Activated CD4-positive, CD25-positive, alpha-beta regulatory T cell treated with anti-CD3 and anti-CD28 coated beads, Interleukin-2, amount 50 U/mL, for 72 hours (primary cell): ENCODE measurements at regions not wholly inside any gene's neighbourhood (a gene's known extent, or its start where the extent isn't known, plus 50 kb on each side); places are given as distances from the start of the nearest gene placed in this dataset.

Experiments used
- DNase-seq: peaks from one replicate; pipeline ENCODE4 v3.0.0; 2021

- no peak for DNase-seq
Measured at GRCh38 chr14:101027966-101028365, 124.4 kb upstream of the RTL1 start.

DNA sequence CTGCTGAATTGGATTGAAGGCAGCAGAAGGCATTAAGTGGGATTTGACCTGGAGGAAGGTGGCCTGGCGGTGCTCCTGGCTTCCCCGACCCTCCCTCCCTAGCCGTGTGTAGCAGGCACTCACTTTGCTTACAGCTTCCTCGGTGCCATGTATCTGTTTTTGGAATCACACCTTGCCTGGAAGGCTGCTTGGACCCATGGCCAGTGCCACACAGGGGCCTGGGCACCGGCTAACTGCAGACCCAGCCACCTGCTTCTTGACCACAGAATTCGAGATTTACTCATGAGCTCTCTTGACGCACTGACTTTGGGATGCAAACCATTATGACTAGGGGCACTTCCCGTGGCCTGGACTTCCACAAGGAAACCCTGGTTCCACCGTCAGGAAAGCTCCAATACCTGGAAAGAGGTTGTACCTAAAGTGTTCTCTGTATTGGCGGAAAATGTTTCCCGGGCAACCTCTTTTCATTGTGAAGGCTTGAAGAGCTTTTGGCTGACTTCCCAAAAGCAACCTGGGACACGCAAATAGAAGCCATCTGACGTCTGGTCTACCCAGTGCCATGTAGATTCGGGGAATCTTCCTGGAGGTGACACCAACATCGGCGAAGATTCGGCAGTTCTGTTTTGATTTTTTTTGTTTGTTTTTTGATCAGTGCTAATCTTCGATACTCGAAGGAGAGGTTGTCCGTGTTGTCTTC, 125.6 kb upstream of the RTL1 start:
- no peak for DNase-seq

- DNase-seq = no peak
Measured at GRCh38 chr14:101029668-101030290, 126.3 kb upstream of the RTL1 start.

DNA sequence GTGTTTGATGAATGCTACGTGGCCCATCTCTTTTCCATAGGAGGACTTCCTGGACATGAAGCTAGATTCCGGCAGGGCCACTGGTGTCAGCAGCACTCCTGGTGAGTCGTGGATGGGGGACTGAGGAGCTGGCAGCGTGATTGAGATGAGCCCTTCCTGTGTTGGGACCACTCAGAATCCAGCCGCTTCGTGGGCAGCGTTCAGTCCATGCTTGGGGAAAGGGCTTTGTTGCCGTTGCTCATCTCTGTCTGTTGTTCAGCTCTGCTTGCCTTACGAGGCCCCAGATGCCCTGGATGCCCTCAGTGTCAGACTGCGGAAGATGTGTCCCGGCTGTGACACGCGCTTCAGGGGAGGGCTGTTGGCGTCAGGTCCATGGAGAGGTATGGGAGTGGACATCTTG, 127.1 kb upstream of the RTL1 start:
- DNase-seq = no peak

GRCh38 chr14:101031186-101031585, 127.7 kb upstream of the RTL1 start:
- DNase-seq = no peak

DNA sequence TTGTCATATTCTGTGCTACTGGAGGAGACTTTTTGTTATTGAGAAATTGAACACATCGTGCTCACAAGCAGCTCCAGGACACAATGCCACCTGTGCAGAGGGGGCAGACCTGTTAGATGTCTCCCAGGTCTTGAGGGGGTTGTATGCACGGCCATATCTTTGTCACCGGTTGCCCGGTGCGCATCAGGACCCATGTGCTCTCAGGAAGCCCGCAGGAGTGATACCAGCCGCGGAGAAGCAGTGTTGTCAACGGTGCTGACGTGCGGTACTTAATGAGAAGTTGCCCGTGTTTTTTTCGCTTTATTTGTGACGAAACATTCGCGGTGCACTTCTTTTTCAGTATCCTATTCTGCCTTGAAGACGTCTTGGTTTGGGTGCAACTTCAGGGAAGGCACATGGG, 128.2 kb upstream of the RTL1 start:
- DNase-seq = no peak

DNA sequence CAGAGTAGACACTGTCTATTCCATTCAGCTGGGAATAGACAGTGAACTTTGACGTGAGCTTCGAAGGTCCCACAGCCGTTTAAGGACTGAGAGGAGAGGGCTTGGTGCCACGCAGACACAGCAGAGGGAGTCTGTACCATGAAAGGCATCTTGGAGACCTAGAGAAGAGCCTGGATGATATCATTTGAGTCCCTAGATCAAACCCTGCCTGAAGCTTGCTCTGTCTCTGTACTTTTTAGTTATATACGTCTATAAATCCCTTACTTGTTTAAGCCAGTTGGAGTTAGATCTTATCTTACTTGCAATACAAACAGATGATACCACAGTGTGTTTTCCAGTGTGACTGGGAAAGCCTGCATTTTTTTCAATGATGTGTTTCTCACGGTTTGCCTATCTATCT, 128.9 kb upstream of the RTL1 start:
- no peak for DNase-seq

- peak; percentile 11 for DNase-seq
Measured at GRCh38 chr14:101033006-101033405, 129.5 kb upstream of the RTL1 start.

DNA sequence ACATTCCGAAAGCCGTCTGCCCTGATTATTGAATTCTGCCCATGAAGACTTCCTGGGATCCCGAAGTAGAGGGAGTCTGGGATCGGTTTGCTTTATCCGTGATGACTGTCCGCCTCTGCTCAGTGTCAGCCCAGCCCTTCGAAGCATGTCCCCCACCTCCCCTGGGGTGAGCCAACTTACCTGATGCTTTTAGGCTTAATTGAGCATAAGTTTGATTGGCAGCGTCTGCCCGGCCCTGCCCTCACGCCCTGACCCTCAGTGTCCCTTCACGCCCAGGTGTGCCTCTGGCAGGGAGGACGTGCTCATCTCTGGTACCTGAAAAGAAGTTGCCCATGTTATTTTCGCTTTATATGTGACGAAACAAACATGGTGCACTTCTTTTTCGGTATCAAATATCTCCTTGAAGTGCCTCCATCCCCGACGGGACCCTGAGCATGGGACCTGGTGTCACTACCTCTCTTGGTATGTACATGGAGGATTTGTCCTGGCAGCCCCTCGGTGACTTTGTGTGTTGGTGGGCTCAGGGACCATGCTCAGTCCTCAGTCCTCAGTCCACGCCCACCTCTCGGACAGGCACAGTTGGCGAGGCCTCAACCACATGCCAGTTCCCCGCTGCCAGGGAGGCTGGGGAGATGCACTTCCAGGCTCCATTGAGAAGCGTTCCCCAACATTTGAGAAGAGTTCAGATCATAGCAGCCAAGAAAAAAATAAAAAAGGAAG, 130.1 kb upstream of the RTL1 start:
- DNase-seq = peak; percentile 3

DNA sequence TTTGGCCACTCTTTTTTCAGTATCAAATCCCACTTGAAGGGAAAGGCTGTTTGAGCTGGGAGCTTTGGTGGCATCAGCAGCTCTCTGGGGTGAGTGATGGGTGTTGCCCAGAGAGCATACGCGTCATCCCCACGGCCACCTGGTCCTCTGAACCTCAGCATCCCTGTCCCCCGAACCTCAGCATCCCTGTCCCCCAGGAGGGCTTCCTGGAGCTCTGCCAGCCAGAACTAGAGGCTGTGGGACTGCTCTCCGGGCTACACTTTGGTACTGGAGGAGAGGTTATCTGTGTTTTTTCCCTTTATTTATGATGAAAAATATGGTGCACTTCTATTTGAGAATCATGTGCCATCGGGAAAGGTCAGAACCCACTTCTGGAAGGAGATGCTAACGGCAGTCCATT, 131.5 kb upstream of the RTL1 start:
- DNase-seq = peak; percentile 4

GRCh38 chr14:101035466-101036225, 132.1 kb upstream of the RTL1 start:
- peak; percentile 9 for DNase-seq

DNA sequence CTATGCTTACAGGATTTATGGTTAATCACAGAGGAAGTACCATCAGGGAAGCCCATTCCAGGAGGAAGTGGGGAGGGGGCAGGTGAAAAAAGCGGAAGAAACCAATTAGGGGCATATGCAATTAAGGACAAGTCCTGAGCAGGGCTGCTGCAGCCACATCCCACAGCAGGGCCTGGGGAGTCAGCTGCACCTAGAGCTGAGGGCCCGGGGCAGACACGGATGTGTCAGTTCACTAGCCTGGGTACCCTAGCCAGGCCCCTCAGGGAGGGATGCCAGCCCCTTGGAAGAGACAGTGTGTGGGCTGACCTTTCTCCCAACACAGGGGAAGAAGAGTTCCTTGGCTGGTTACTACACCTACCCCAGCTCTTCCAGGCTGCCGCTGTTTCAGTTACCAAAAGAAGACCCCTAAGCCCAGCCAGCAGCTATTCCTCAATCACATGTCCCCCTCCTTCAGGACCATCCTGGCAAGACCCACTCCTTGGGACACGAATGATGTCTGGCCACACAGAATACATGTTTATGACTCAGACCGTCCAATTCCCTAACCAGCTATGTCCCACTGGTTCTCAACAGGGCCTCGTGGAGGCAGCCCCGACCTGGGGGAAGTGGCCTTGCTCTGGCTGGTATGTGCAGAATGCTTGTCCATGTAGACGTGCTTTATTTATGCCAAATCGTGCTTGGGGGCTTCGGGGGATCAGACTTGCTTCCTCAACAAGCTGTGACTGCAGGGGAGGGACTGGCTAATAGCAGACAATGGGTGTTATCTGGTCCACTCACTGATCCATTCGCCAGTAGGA, 133.7 kb upstream of the RTL1 start:
- no peak for DNase-seq

GRCh38 chr14:101039031-101039754, 135.7 kb upstream of the RTL1 start:
- no peak for DNase-seq

DNA sequence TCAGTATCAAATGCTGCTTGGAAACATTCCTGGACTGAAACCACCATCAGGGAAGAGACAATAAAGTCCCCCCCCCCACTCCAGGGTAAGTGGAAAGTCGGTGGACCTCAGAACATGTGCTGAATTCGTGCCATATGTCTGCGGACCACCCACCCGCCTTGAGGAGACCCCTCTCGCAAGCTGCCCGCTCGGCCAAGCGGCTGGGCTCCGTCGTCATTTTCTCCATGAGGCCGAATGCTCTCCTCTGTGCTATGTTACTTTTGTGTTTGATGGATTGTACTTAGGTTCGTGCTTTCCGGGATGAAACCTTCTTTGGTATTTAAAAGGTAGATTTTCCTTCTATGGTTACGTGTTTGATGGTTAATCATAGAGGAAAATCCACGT, 136.2 kb upstream of the RTL1 start:
- DNase-seq = no peak

GRCh38 chr14:101040538-101041442, 137.3 kb upstream of the RTL1 start:
- DNase-seq = no peak

GRCh38 chr14:101043891-101044290, 140.4 kb upstream of the RTL1 start:
- DNase-seq = no peak

- no peak for DNase-seq
Measured at GRCh38 chr14:101044741-101045140, 141.2 kb upstream of the RTL1 start.

- no peak for DNase-seq
Measured at GRCh38 chr14:101045511-101045910, 142.0 kb upstream of the RTL1 start.

- no peak for DNase-seq
Measured at GRCh38 chr14:101046071-101046470, 142.5 kb upstream of the RTL1 start.

DNA sequence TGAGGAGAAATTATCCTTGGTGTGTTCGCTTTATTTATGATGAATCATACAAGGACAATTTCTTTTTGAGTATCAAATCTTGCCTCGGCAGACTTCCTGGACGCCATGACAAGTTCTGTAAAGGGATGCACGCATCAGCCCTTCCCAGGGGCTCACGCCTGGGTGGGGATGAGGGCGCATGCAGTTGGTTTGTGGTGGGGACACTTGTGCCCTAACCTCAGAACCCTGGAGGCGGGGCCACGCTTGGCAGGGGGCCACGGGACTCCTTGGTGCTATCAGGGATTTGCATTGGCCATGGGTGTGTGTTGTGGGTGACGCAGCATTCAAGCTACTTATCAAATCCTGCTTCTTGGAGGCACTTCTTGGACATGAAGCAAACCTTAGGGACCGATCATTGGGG, 143.8 kb upstream of the RTL1 start:
- DNase-seq = no peak

GRCh38 chr14:101048766-101049165, 145.2 kb upstream of the RTL1 start:
- DNase-seq = no peak
